Cardiac fibroblast (primary cell): ENCODE measurements at regions not wholly inside any gene's neighbourhood (a gene's known extent, or its start where the extent isn't known, plus 50 kb on each side); places are given as distances from the start of the nearest gene placed in this dataset.

Experiments
- DNase-seq, 2 donors: peaks; one replicate each; pipeline versions ENCODE4 v3.0.0 to v3.0.0-alpha.2; 2010; ENCODE audit warnings: low read depth in 2 of 2
- H3K4me3 ChIP-seq, 2 donors: replicated peaks in 1 of 2; 1 replicate in 1 of 2; 2 replicates in 1 of 2; pipeline ENCODE4 v1.5.1; 2011; ENCODE audit warnings: low read depth in 2 of 2, low read length in 2 of 2, mild to moderate bottlenecking in 2 of 2, moderate library complexity in 1 of 2
- CTCF ChIP-seq: IDR thresholded peaks from one replicate; pipeline ENCODE4 v1.5.1; 2011; ENCODE audit warnings: low read depth, mild to moderate bottlenecking, low read length, inconsistent platforms

DNA sequence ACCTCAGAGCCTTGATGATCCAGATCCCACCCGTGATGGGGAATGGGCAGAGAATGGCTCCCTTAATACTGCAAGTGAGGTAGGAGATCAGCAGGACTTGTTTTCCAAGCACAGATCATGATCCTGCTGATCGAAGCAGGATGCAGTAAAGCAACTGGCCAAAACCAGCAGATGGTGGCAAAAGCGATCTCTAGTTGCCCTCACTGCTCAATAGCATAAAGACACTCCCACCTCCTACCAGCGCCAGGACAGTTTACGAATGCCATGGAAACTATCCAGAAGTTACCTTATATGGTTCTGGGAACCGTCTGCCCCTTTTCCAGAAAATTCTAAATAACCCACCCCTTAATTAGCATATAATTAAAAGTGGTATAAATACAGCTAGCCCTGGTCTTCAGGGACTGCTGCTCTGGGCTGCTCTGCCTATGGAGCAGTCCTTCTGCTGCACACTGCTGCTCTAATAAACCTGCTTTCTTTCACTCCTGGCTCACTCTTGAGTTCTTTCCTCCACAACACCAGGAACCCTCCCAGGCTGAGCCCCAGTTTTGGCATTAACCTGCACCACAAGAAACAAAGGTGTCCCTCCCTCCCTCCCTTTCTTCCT is 415.8 kb downstream of the PREX1 start:
- H3K4me3 ChIP-seq, result no peak overlapping the region
- TF ChIP-seq CTCF, result no peak
- no peak for DNase-seq

DNA sequence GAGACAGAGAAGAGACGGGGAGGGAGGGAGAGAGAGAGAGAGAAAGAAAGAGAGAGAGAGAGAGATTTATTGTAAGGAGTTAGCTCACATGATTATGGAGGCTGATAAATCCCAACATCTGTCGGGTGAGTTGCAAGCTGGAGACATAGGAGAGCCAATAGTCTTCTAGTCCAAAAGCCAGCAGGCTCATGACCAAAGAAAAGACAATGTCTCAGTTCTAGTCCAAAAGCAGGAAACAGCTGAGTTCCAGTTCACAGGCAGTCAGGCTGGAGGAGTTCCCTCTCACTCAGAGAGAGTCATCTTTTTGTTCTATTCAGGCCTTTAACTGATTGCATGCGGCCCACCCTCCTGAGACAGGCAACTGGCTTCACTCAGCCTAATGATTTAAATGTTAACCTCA is 416.6 kb downstream of the PREX1 start:
- no peak for DNase-seq
- TF ChIP-seq CTCF, result no peak
- H3K4me3 ChIP-seq, result no peak overlapping the region

GRCh38 chr20:48409055-48409615 is 418.7 kb downstream of the PREX1 start:
- no peak for TF ChIP-seq CTCF
- no peak for DNase-seq
- H3K4me3 ChIP-seq, result no peak overlapping the region

DNA sequence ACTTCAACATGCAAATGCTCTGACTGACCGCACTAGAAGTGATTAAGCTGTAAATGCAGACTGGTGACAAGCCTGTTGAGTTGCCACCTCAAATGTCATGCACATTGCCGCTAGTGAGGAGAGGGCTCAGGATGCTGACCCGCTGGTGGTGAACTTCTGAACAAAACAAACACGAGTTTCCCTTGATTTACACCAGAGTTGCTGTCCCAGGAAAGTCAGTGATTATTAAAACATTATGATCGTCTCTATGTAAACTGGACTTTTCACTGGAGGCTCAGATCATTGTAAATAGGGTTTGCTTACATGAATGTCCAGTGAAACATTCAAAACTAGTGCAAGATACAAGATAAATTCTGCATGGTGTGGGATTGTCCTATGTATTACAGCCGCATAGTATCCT is 420.1 kb downstream of the PREX1 start:
- no peak overlapping the region for H3K4me3 ChIP-seq
- DNase-seq, result no peak
- TF ChIP-seq CTCF, result no peak

GRCh38 chr20:48406912-48407340 is 420.9 kb downstream of the PREX1 start:
- no peak for DNase-seq
- no peak overlapping the region for H3K4me3 ChIP-seq
- no peak for TF ChIP-seq CTCF

- no peak for DNase-seq
- no peak overlapping the region for H3K4me3 ChIP-seq
- no peak for TF ChIP-seq CTCF
Measured at GRCh38 chr20:48406498-48406897, 421.3 kb downstream of the PREX1 start.

GRCh38 chr20:48405909-48406308 is 421.9 kb downstream of the PREX1 start:
- no peak for TF ChIP-seq CTCF
- DNase-seq, result no peak

More at GRCh38 chr20:48405909-48406308, 421.9 kb downstream of the PREX1 start:
- H3K4me3 ChIP-seq, result no peak overlapping the region
